Adrenal gland (tissue), 9 donors: ENCODE measurements at regions not wholly inside any gene's neighbourhood (a gene's known extent, or its start where the extent isn't known, plus 50 kb on each side); places are given as distances from the start of the nearest gene placed in this dataset.

Source experiments
- DNase-seq, 7 donors: peaks; one replicate each; pipeline ENCODE4 v3.0.0-alpha.2; 2019 to 2020
- H3K27ac ChIP-seq, 5 donors: fragments of 200-600 bp; sonication (generic) in 4 of 5; 1 replicate in 3 of 5; 2 replicates in 2 of 5; pipeline versions ENCODE4 v1.5.1 to v1.8.0; 2016 to 2020; ENCODE audit warnings: mild to moderate bottlenecking in 1 of 5
- H3K27me3 ChIP-seq: fragments of 200-600 bp; 2 replicates; pipeline ENCODE4 v1.8.0; 2021
- H3K36me3 ChIP-seq, 2 donors: fragments of 200-600 bp; replicated peaks in 1 of 2; 1 replicate in 1 of 2; 2 replicates in 1 of 2; pipeline versions ENCODE4 v1.5.1 to v1.8.0; 2018 to 2022
- H3K4me1 ChIP-seq, 2 donors: fragments of 200-600 bp; replicated peaks in 1 of 2; 1 replicate in 1 of 2; 2 replicates in 1 of 2; pipeline versions ENCODE4 v1.5.1 to v1.8.0; 2018 to 2021
- H3K4me3 ChIP-seq, 4 donors: fragments of 200-600 bp; sonication (generic) in 3 of 4; one replicate each; pipeline ENCODE4 v1.5.1; 2016 to 2018
- H3K9me3 ChIP-seq, 3 donors: fragments of 200-600 bp; sonication (generic) in 1 of 3; replicated peaks in 1 of 3; 1 replicate in 2 of 3; 2 replicates in 1 of 3; pipeline versions ENCODE4 v1.5.1 to v1.8.0; 2016 to 2021
- POLR2A ChIP-seq, 2 donors: fragments of 450-650 bp; IDR thresholded peaks; one replicate each; pipeline ENCODE4 v1.6.1; 2017; ENCODE audit warnings: antibody characterized with exemption in 2 of 2, mild to moderate bottlenecking in 2 of 2, moderate library complexity in 1 of 2
- WGBS, 4 donors: extraction: QIAGEN DNeasy Blood & Tissue Kit in 2 of 4; methylation state at CpG; one replicate each; pipeline versions ENCODE4 v1.1.5 to v1.1.7; 2013 to 2017; 5-methylcytosine and 5-hydroxymethylcytosine counted together
- intact Hi-C, 2 donors: fragments of 100-400 bp; cut with DNase I; formaldehyde crosslinking; loops; one replicate each; pipeline versions ENCODE4 v1.14.1 to v1.15.0; 2022 to 2023
- TF ChIP-seq, protein P1 (sequence below), 6 experiments: fragments of 450-650 bp in 4 of 6; fragments of 200-600 bp in 2 of 6; sonication (generic) in 1 of 6; IDR thresholded peaks; 1 replicate in 5 of 6; 2 replicates in 1 of 6; pipeline versions ENCODE4 v1.5.1 to v1.8.0; 2016 to 2021; ENCODE audit warnings: antibody characterized with exemption in 6 of 6, mild to moderate bottlenecking in 2 of 6, moderate library complexity in 1 of 6
- donor health status: healthy with polysubstance abuse.
- donor health status: Bipolar disorder and iron deficiency.
- donor health status: DM: yes; HTN: yes; CAD: no.
- donor health status: DM: no; HTN: no; CAD: no.
- donor health status: DM: no; HTN: no; CAD: no.

DNA sequence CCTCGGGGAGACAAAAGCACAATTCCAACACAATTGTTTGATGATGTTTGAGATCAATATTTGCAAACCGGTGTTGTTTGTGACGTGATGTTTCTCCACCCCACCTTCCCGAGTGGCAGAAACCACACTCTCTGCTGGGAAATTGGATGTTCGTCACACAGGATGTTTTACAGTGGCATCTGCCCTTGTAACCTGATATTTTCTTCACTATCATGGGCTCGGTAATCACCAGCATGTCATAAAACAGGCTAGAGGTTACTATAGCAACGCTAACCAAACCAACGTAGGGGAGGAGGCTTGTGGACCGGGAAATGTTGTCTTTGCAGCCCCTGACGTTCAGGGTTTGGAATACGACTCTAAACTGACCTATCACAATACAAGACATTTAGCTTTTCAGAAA, 454.5 kb downstream of the IRS2 start:
- Histone ChIP-seq H3K36me3 (no peaks in the 10 kb centered on the region), H3K4me3 (no peak overlapping the region), H3K27ac (no peak overlapping the region), H3K9me3 (no peaks in the 10 kb centered on the region), H3K4me1 (no peaks in the 10 kb centered on the region), H3K27me3 (no peaks in the 10 kb centered on the region)
- DNase-seq = peak in 1 of 7 donors; percentile 68
- WGBS, 4 donors = 48 to 60% (median 55%) methylated on average over 11 of the region's 11 CpGs
- intact Hi-C loops = no loop called here
- TF ChIP-seq, protein P1, sequence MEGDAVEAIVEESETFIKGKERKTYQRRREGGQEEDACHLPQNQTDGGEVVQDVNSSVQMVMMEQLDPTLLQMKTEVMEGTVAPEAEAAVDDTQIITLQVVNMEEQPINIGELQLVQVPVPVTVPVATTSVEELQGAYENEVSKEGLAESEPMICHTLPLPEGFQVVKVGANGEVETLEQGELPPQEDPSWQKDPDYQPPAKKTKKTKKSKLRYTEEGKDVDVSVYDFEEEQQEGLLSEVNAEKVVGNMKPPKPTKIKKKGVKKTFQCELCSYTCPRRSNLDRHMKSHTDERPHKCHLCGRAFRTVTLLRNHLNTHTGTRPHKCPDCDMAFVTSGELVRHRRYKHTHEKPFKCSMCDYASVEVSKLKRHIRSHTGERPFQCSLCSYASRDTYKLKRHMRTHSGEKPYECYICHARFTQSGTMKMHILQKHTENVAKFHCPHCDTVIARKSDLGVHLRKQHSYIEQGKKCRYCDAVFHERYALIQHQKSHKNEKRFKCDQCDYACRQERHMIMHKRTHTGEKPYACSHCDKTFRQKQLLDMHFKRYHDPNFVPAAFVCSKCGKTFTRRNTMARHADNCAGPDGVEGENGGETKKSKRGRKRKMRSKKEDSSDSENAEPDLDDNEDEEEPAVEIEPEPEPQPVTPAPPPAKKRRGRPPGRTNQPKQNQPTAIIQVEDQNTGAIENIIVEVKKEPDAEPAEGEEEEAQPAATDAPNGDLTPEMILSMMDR (IDR thresholded peaks at IDR 0.05) = no peak
- TF ChIP-seq POLR2A (IDR thresholded peaks at IDR 0.05) = no peak

DNA sequence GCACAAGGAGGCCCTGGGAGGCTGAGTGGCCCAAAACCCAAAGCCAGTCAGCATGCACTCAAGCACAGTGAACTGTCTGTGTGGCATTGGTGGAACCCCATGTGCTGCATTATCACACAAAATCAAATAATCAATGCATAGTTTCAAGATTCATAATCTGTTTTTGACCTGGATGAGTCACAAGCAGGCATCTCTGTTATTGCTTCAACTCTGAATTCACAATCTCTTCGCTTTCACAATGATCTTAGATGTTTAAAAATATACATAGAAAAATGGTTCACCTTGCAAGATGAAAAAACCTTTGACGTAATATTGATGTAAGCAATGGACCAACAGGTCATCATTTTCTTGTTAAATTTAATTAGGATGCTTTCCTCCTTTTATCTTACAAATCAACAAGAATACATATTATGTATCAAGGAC, 455.4 kb downstream of the IRS2 start:
- 63 to 81% (median 73%) methylated on average over 2 of the region's 2 CpGs for whole genome bisulfite sequencing, 4 donors
- Histone ChIP-seq H3K4me3 (no peak overlapping the region), H3K4me1 (no peaks in the 10 kb centered on the region), H3K36me3 (no peaks in the 10 kb centered on the region), H3K9me3 (no peaks in the 10 kb centered on the region), H3K27me3 (no peaks in the 10 kb centered on the region), H3K27ac (peak overlapping the region in 1 of 5 donors; percentile 26)
- DNase-seq = no peak
- no peak for TF ChIP-seq POLR2A (IDR thresholded peaks at IDR 0.05)
- TF ChIP-seq, protein P1 (IDR thresholded peaks at IDR 0.05) = no peak
- intact Hi-C loops = no loop called here

DNA sequence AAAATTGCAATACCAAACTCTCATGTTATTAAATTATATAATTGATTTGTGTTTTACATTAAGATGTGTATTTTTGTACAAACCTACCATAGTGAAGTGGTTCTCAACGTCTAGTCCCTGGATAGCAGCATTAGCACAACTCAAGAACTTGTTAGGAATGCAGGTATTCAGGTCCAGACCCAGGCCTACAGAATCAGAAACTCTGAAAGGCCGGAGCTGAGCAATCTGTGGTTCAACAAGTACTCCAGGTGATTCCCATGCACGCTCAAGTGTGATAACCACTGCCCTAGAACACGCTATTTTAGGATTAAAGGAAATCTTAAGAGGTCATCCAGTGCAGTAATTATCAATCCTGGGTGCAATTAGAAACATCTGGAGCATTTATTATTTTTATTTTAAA, 456.3 kb downstream of the IRS2 start:
- TF ChIP-seq, protein P1 (IDR thresholded peaks at IDR 0.05) = no peak
- no peak for TF ChIP-seq POLR2A (IDR thresholded peaks at IDR 0.05)
- 70 to 90% (median 77%) methylated on average over 4 of the region's 4 CpGs for WGBS, 4 donors
- intact Hi-C loops = no loop called here
- no peaks in the 10 kb centered on the region for H3K36me3 ChIP-seq
- H3K9me3 ChIP-seq = no peaks in the 10 kb centered on the region
- no peaks in the 10 kb centered on the region for H3K4me1 ChIP-seq
- DNase-seq = no peak
- no peaks in the 10 kb centered on the region for H3K27me3 ChIP-seq
- H3K4me3 ChIP-seq = no peak overlapping the region
- no peak overlapping the region for H3K27ac ChIP-seq

DNA sequence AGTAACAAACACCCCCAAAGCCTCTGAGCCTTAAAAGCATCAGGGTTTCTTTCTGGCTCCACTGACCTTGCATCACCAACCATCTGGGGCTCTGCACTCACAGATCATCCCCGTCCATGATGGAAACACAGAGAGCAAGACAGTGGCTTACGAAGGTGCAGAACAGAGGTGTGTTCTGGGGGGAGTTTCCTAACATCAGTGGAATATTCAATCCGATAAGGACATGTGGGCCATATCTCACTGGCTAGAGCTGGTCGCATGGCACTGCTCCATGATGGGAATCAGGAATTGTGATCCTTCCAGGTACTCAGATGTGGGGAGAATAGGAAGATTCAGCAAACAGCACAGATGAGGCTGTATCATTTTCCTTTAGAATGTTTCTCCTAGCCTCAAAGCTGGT, 457.2 kb downstream of the IRS2 start:
- no peaks in the 10 kb centered on the region for H3K9me3 ChIP-seq
- 93 to 100% (median 94%) methylated on average over 4 of the region's 4 CpGs for WGBS, 4 donors
- no peak overlapping the region for H3K27ac ChIP-seq
- DNase-seq = no peak
- no peaks in the 10 kb centered on the region for H3K27me3 ChIP-seq
- intact Hi-C loops = no loop called here
- H3K36me3 ChIP-seq = no peaks in the 10 kb centered on the region
- no peaks in the 10 kb centered on the region for H3K4me1 ChIP-seq
- H3K4me3 ChIP-seq = no peak overlapping the region
- TF ChIP-seq, protein P1 (IDR thresholded peaks at IDR 0.05) = no peak
- TF ChIP-seq POLR2A (IDR thresholded peaks at IDR 0.05) = no peak
